Activated CD8-positive, alpha-beta T cell treated with anti-CD3 and anti-CD28 coated beads for 36 hours (primary cell): ENCODE measurements at regions not wholly inside any gene's neighbourhood (a gene's known extent, or its start where the extent isn't known, plus 50 kb on each side); places are given as distances from the start of the nearest gene placed in this dataset.

Experiments
- ATAC-seq: fragments of 200-7000 bp; cut with Tn5 transposase; one replicate; pipeline ENCODE4 v1.10.0; 2021; ENCODE audit warnings: mild to moderate bottlenecking, moderate library complexity
- CTCF ChIA-PET: fragments of 350-600 bp; sonication (Branson Sonifier 250); formaldehyde crosslinking; loops from one replicate; lab custom pipeline; 2021; ENCODE audit warnings: antibody characterized with exemption; lab: Charles Lee
- POLR2A ChIA-PET: fragments of 350-600 bp; sonication (Branson Sonifier 250); formaldehyde crosslinking; loops from one replicate; lab custom pipeline; 2021; ENCODE audit warnings: antibody characterized with exemption; lab: Charles Lee
- DNase-seq: peaks from one replicate; pipeline ENCODE4 v3.0.0-alpha.2; 2020
- H3K27ac Mint-ChIP-seq: one replicate; pipeline ENCODE4 v1.8.0; 2021; ENCODE audit warnings: mild to moderate bottlenecking, mixed read lengths
- H3K27me3 Mint-ChIP-seq: one replicate; pipeline ENCODE4 v1.8.0; 2021; ENCODE audit warnings: mixed read lengths
- H3K36me3 Mint-ChIP-seq: one replicate; pipeline ENCODE4 v1.8.0; 2021; ENCODE audit warnings: low read depth, mixed read lengths
- H3K4me1 Mint-ChIP-seq: one replicate; pipeline ENCODE4 v1.8.0; 2021; ENCODE audit warnings: low read depth, mixed read lengths
- H3K4me3 Mint-ChIP-seq: one replicate; pipeline ENCODE4 v1.8.0; 2021; ENCODE audit warnings: mild to moderate bottlenecking, moderate library complexity, mixed read lengths
- H3K9me3 Mint-ChIP-seq: one replicate; pipeline ENCODE4 v1.8.0; 2021; ENCODE audit warnings: mixed read lengths
- intact Hi-C: fragments of 100-400 bp; cut with micrococcal nuclease; formaldehyde crosslinking; loops from one replicate; pipeline ENCODE4 v1.10.0; 2022
- TF ChIP-seq, protein P1 (sequence below): fragments of 200-600 bp; IDR thresholded peaks from one replicate; pipeline ENCODE4 v1.8.0; 2022; ENCODE audit warnings: antibody characterized with exemption, mild to moderate bottlenecking

DNA sequence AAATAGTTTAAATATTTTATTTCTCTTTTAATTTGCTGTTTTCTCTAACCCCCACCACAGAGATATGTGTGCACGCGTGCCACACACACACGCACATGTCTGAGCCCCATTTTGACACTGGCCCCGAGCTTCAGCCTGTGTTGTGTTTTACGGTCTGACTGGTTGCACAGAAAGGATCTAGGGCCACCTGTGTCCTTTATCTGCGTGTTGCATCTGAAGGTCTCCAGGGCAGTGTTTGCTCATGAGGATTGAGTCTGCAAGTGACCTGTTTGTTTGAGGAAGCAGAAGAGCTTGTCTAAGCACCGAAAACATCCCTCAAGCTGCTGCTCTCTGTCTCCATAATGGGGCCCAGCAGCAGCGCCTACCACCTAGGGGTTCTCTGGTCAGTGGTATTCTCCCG lies 266.4 kb upstream of the LYZL1 start:
- intact Hi-C loops, result no loop called here
- peaks cover 2% of the 10 kb centered on the region for H3K27me3 Mint-ChIP-seq

DNA sequence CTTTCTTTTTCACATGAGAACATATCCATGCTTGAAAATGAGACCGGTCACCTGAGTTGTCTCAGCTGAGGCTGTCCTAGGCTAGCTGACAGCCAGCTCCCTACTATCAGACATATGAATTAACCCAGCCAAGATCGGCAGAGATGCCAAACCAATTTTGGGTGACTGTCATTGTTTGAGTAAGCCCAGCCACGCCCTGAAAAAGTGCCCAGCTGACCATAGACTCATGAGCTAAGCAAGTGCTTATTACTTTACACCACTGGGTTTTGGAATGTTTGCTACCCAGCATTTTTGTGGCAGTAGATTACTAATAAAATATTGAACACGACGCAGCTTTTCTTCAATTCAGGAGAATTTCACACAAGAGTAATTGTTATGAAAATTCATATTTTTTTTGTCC lies 265.2 kb upstream of the LYZL1 start:
- CTCF ChIA-PET, result interaction anchor here (0.6 kb wide), 2 partner anchors 210 to 1616 kb away, joined by 3 read pairs; no protein-coding TSS in a partner anchor
- Mint-ChIP-seq H3K27me3 (peaks cover 4% of the 10 kb centered on the region), H3K4me3 (no peak overlapping the region), H3K36me3 (no peaks in the 10 kb centered on the region), H3K4me1 (no peaks in the 10 kb centered on the region), H3K27ac (no peak overlapping the region), H3K9me3 (no peaks in the 10 kb centered on the region)
- TF ChIP-seq, protein P1, sequence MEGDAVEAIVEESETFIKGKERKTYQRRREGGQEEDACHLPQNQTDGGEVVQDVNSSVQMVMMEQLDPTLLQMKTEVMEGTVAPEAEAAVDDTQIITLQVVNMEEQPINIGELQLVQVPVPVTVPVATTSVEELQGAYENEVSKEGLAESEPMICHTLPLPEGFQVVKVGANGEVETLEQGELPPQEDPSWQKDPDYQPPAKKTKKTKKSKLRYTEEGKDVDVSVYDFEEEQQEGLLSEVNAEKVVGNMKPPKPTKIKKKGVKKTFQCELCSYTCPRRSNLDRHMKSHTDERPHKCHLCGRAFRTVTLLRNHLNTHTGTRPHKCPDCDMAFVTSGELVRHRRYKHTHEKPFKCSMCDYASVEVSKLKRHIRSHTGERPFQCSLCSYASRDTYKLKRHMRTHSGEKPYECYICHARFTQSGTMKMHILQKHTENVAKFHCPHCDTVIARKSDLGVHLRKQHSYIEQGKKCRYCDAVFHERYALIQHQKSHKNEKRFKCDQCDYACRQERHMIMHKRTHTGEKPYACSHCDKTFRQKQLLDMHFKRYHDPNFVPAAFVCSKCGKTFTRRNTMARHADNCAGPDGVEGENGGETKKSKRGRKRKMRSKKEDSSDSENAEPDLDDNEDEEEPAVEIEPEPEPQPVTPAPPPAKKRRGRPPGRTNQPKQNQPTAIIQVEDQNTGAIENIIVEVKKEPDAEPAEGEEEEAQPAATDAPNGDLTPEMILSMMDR, result no peak
- ATAC-seq, result no peak
- intact Hi-C loops, result no loop called here
- POLR2A ChIA-PET, result interaction anchor here (1.2 kb wide), 1 partner anchor 10 kb away, joined by 3 read pairs; no protein-coding TSS in a partner anchor
- no peak for DNase-seq

More for the DNA sequence above, 266.4 kb upstream of the LYZL1 start:
- no peaks in the 10 kb centered on the region for H3K36me3 Mint-ChIP-seq
- H3K27ac Mint-ChIP-seq, result no peak overlapping the region
- TF ChIP-seq, protein P1, result no peak
- H3K4me1 Mint-ChIP-seq, result no peaks in the 10 kb centered on the region
- ChIA-PET POLR2A (interaction anchor here (0.6 to 0.7 kb wide), 2 partner anchors 17 to 777 kb away, joined by 3 to 4 read pairs; no protein-coding TSS in a partner anchor), CTCF (no interaction called here)
- ATAC-seq (no peak), DNase-seq (no peak)
- no peak overlapping the region for H3K4me3 Mint-ChIP-seq
- H3K9me3 Mint-ChIP-seq, result no peaks in the 10 kb centered on the region

DNA sequence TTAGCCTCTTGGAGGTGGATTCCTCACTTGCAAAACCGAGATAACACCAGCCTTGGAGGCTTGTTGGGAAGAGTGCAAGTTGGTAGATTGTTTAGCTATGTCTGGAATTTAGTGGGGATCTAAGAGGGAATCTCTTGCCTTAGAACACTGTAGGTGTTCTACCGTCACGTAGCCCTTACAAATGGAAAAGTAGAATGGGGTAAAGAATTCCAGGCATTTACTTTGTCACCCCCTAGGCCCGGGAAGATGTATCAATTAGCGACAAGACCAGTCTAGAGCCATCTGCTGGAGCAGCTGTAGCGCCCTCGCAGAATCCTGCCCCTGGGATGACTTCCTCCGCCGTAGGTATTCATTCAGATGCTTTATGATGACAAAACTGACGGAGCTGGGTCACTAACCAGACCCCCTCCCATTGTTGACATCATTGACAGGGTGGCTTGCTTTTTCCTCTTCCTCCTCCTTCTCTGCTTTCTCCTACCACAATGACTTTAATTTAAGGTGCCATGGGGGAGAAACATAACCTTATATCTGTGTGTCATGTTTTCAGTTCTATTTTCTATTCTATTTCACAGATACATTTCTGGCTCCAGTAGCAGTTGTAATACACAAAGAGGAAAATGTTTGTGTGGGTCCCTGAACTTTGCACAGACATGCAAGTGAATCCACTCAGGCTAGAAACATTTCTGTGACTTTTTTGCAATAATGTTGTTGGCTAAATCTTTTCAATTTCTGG lies 262.6 kb upstream of the LYZL1 start:
- no peaks in the 10 kb centered on the region for H3K36me3 Mint-ChIP-seq
- ChIA-PET CTCF (no interaction called here), POLR2A (no interaction called here)
- H3K9me3 Mint-ChIP-seq, result no peaks in the 10 kb centered on the region
- no peaks in the 10 kb centered on the region for H3K4me1 Mint-ChIP-seq
- no peak overlapping the region for H3K4me3 Mint-ChIP-seq
- H3K27me3 Mint-ChIP-seq, result peaks cover 10% of the 10 kb centered on the region
- no peak overlapping the region for H3K27ac Mint-ChIP-seq
- DNase-seq, result no peak
- no peak for ATAC-seq
- TF ChIP-seq, protein P1, result no peak
- intact Hi-C loops, result no loop called here

DNA sequence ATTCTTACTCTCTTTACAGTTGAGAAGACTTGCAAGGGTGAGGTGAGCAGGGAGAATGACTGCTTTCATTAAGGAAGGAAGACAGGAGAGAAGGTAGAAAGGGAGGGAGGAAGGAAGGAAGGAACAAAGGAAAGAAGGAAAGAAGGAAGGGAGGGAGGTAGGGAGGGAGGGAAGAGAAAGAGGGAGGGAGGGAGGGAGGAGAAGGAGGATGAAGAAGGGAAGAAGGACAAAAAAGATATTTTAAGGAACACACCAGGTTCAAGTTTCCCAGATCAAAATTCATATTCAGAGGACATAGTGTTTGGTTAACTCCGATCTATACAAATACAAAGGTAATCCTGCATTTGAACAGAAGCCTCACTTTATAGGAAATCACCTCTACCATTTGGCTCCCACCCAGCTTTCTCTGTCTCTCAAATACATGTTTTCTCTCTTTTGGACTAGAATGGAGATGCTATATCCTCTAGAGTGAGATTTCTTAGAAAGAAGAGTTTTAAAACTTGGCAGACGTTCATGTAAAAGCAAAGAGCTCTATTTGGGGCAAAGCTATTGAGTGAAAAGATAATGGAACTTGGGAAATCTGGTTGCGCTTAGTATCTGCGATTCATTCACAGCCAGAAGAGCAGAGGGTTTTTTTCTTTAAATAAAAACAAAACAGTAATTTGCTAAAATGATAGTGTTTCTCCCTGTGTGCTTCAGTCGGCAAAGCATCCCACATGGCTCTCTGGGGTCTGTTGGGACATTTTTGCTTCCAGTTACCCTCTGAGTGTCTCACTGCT lies 261.9 kb upstream of the LYZL1 start:
- DNase-seq (no peak), ATAC-seq (no peak)
- H3K36me3 Mint-ChIP-seq, result no peaks in the 10 kb centered on the region
- TF ChIP-seq, protein P1, result no peak
- intact Hi-C loops, result no loop called here
- ChIA-PET CTCF (no interaction called here), POLR2A (no interaction called here)
- H3K27me3 Mint-ChIP-seq, result peaks cover 11% of the 10 kb centered on the region
- H3K27ac Mint-ChIP-seq, result no peak overlapping the region
- H3K9me3 Mint-ChIP-seq, result no peaks in the 10 kb centered on the region
- H3K4me1 Mint-ChIP-seq, result no peaks in the 10 kb centered on the region
- no peak overlapping the region for H3K4me3 Mint-ChIP-seq

DNA sequence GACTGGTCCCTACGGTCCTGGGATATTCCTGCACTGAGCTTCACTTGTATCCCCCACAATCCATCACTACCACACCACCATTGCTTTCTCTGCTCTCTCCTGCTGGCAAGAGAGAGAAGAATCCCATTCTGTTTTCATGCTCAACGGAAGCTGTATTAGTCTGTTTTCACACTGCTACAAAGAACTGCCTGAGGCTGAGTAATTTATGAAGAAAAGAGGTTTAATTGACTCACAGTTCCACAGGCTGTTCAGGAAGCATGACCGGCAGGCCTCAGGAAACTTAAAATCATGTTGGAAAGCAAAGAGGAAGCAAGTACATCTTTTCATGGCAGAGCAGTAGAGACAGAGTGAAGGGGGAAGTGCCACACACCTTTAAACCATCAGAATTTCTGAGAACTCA lies 260.4 kb upstream of the LYZL1 start:
- intact Hi-C loops, result no loop called here
- Mint-ChIP-seq H3K4me3 (no peak overlapping the region), H3K27ac (no peak overlapping the region), H3K36me3 (no peaks in the 10 kb centered on the region), H3K9me3 (no peaks in the 10 kb centered on the region), H3K4me1 (no peaks in the 10 kb centered on the region), H3K27me3 (peaks cover 14% of the 10 kb centered on the region)
- no peak for ATAC-seq
- POLR2A ChIA-PET, result no interaction called here
- TF ChIP-seq, protein P1, result no peak
- no peak for DNase-seq
- CTCF ChIA-PET, result no interaction called here
